ENCODE measurements at regions not wholly inside any gene's neighbourhood (a gene's known extent, or its start where the extent isn't known, plus 50 kb on each side); places are given as distances from the start of the nearest gene placed in this dataset.
"Not testable (repeated sequence)": the region's sequence is repeated elsewhere in the genome, so short reads cannot be mapped to it uniquely, and the experiment has no call there.

GRCh38 chrY:7415157-7415633 lies 503.6 kb upstream of the AMELY start:
- no peak for DNase-seq (ENCODE audit: low read depth)

- no peak for DNase-seq (ENCODE audit: low read depth)
Observed at GRCh38 chrY:7390056-7390455, 478.5 kb upstream of the AMELY start.

- no peak for DNase-seq (ENCODE audit: low read depth)
Observed at GRCh38 chrY:7382988-7383387, 471.4 kb upstream of the AMELY start.

DNA sequence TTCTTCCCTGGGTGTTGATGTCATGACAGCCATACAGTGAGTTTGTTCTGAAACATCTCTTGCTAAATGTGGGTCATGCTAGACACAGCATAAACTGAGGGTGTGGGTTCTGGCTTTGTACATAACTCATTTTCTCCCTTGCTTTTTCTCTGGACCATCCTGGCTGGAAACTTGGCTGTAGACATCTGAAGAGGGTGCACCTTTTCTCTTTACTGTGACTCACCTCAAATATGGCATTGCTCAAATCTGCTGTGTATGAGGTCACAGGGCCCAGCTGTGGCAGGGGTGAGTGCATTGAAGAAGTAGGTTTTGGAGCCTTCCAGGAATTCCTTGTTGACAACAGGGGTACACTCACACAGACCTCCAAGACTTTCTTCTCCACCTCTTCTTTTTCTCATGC lies 465.5 kb upstream of the AMELY start:
- no peak for DNase-seq (ENCODE audit: low read depth)

DNA sequence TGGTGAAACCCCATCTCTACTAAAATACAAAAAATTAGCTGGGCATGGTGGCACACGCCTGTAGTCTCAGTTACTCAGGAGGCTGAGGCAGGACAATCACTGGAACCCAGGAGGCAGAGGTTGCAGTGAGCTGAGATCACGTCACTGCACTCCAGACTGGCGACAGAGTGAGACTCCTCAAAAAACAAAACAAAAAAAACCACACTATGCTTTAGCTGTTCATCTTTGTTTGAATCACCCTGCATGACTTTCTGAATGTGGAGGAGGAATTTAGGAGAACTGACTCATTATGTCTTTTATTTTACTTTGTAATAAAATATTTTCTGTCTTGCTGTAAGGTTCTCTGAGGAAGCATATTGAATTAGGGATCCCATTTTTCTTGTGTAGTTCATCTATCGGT lies 462.9 kb upstream of the AMELY start:
- not testable (repeated sequence) for DNase-seq (ENCODE audit: low read depth)

DNA sequence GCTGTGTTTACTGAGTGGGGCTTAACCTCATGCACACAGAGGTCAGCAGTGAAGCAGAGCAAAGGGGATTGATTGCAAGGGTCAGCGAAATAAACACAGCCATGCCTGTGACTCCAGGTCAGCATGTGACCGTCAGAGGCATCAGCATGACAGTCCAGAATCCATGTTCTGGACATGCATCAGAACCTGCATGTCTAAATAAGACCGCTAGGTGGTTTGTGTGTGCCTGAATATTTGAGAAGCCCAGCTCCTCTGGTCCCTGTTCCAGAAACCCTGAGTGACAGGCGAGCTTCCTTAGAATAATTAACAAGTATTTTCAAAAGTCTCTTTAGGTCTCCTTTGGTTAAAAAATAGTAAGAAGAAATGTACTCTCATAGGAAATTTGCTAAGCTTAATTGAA lies 460.4 kb upstream of the AMELY start:
- not testable (repeated sequence) for DNase-seq (ENCODE audit: low read depth)

DNA sequence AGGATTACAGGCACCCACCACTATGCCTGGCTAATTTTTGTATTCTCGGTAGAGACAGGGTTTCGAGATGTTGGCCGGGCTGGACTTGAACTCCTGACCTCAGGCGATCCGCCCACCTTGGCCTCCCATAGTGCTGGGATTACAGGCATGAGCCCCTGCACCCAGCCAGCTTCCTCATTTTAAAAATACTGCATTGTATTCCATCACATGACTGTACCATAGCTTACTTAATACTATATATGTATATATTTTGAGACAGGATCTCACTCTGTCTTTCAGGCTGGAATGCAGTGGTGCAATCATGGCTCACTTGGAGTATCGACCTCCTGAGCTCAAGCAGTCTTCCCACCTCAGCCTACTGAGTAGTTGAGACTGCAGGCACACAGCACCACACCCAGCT lies 459.5 kb upstream of the AMELY start:
- DNase-seq (ENCODE audit: low read depth) = not testable (repeated sequence)

- no peak for DNase-seq (ENCODE audit: low read depth)
Observed at GRCh38 chrY:7359520-7359919, 448.0 kb upstream of the AMELY start.

DNA sequence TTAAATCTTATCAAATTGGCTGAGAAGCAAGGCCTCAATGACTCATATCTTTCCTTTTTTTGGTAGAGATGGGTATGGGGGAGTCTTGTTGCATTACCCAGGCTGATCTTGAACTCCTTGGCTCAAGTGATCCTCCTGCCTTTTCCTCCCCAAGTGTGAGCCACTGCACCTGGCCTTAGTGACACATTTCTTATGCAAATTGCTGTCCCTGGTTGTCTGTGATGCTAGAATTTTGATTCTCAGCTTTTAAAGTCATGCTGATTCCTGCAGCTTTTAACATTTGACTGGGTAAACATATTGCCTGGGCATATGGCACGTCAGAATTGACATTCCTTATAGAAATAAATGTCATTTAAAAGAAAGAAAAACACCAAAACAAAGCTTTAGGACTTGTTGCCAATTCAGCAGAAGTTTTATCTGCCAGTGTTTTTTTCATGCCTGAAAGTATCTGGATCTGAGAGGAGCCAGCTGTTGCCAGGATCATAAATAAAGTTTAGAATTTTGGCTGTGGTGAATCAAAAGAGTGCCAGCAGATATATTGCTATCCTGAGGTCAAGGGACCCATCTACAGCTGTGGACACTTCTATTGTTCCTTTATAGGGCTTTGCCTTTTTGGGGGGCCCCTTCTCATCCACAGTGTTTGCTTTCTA lies 446.7 kb upstream of the AMELY start:
- no peak for DNase-seq (ENCODE audit: low read depth)

DNA sequence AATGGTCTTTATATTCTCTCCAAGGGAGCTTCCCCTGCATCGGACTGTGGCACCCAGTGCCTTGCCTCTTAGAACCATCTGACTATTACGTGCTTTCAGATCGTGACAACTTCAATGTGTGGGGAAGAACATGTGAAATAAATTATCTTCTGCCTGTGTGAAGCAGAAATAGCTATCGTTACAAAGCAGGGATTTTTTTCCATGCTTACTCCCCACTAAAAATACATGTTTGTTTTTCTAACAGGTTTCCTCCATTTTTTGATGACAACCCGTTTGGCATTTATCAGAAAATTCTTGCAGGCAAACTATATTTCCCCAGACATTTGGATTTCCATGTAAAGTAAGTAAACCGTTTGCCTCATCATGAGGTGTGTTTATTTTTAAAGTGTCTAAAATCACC lies 444.3 kb upstream of the AMELY start:
- DNase-seq (ENCODE audit: low read depth) = not testable (repeated sequence)

DNA sequence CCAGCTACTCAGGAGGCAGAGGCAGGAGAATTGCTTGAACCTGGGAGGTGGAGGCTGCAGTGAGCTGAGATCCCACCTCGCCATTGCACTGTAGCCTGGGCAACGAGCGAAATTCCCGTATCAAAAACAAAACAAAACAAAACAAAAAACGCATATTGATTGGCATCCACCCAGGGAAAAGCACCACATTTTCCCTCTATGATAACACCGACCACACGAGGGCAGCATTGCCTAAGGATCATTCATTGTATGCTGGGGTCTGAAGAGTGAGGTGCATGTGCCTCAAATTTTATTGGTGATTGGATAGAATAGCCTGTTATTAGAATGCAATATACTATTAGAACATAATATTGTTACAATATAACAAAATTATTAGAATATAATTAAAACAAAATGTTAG lies 433.1 kb upstream of the AMELY start:
- peak; percentile 45 for DNase-seq (ENCODE audit: low read depth)

DNA sequence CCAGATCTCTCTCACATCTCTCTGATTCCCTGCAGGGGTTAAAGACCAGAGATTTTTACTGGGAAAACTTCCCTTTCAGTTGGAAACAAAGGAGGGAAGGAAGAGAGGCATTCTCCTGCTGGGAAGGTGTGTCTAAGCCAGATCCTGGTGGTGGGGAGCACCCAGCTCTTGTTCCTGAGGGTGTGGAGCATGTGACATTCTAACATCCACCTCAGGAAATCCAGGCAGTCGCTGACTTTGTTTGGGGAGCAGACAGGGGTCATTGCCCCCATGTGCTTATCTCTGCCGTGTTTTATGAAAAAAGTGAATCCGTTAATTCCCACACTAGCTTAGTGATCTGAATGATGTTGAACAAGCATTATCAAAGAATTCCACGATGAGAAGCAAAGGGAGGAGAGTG lies 431.7 kb upstream of the AMELY start:
- DNase-seq (ENCODE audit: low read depth) = no peak

GRCh38 chrY:7342732-7343131 lies 431.2 kb upstream of the AMELY start:
- not testable (repeated sequence) for DNase-seq (ENCODE audit: low read depth)

DNA sequence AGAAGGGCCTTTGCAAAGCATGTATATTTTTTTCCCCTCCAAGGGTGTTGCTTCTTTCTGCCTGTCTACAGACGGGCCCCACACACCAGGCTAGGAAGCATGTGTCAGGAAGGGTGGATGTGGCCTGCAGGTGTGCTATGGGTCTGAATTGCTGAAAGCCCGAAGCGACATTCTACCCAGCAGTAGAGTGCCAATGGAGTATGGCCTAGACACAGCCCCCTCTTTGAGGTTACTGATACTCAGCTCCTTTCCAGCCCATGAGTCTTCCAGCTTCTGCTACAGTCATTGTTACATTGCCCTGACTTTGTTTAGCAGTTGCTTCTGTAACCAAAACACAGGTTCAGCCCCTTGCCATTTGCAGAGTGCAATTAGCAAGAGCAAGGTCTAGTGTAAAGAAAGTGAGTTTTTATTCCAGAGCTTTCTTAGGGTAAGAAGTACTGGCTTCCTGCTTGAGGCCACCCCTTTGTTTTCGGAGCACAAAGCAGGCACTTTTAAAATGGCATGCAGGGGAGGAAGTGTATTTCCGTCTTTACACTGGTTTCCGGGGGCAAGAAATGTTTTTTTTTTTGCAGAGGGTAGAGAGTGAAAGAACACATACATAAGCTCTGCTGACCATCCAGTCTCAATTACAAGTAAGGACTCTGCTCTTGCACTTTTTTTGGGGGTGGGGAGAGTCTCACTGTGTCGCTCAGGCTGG lies 428.0 kb upstream of the AMELY start:
- no peak for DNase-seq (ENCODE audit: low read depth)

- no peak for DNase-seq (ENCODE audit: low read depth)
Observed at GRCh38 chrY:7336023-7336873, 424.7 kb upstream of the AMELY start.

- DNase-seq (ENCODE audit: low read depth) = no peak
Observed at GRCh38 chrY:7334449-7334848, 422.9 kb upstream of the AMELY start.

- peak; percentile 34 for DNase-seq (ENCODE audit: low read depth)
Observed at GRCh38 chrY:7326296-7327246, 415.0 kb upstream of the AMELY start.

GRCh38 chrY:7325531-7325930 lies 414.0 kb upstream of the AMELY start:
- DNase-seq (ENCODE audit: low read depth) = no peak

DNA sequence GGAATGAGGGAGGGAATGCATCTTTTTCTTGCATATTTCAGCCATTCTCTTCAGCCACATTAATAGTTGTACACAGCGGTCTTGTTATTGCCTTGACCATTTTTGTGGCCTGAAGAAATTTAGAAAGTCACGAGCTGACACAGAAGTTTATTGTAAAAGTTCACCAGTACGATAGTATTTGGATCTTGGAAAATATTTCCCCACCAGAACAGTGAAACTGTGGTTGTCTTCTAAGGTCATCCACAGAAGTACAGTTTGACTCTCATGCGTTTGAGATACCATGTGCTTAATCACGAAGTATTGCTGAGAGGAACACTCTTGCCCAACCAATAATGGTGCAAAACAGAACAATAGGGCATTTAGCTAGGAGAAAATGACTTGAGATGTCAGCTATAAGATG lies 409.2 kb upstream of the AMELY start:
- DNase-seq (ENCODE audit: low read depth) = no peak

GRCh38 chrY:7320171-7320570 lies 408.6 kb upstream of the AMELY start:
- DNase-seq (ENCODE audit: low read depth) = not testable (repeated sequence)

GRCh38 chrY:7318122-7318521 lies 406.6 kb upstream of the AMELY start:
- no peak for DNase-seq (ENCODE audit: low read depth)

DNA sequence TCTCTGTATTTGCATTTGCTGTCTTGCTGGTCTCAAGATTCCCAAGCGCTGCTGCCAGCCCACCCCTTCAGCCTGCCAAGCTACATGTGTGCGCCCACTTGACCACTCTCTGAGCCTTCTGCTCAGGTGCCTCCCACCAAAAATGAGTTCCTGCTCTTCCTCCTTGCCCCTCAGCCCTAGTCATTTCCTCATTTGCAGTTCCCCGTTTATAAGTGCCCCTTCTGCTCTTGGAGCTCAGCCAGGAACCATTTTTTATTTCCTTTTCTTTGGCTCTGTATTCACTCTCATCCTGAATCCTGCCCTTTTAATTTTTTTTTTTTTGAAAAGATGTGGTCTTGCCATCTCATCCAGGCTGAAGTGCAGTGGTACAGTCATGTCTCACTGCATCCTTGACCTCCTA lies 406.0 kb upstream of the AMELY start:
- DNase-seq (ENCODE audit: low read depth) = no peak
